KG1 (cell line): ENCODE measurements at regions not wholly inside any gene's neighbourhood (a gene's known extent, or its start where the extent isn't known, plus 50 kb on each side); places are given as distances from the start of the nearest gene placed in this dataset.

Source experiments
- DNase-seq: peaks from one replicate; lab custom pipeline; 2025; lab: John Stamatoyannopoulos, UW

DNA sequence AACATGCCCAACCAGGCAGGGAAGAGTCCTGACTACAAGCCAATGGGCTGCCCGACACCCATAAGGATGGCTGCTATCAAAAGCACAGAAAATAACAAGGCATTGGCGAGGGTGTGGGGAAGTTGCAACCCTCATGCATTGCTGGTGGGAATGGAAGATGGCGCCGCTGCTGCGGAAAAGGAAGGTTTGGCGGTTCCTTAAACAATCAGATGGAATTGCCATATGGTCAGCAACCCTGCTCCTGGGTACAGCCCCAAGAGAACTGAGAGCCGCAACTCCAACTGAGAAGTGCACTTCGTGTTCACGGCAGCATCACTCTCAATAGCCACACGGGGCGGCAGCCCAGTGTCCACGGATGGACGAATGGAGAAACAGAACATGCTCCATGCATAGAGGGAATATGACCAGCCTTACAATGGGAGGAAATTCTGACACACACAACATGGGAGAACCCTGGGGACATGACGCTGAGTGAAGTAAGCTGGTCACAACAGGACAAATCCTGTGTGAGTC is 193.3 kb downstream of the RBFOX3 start:
- DNase-seq = no peak

GRCh38 chr17:79415909-79416308 is 194.9 kb downstream of the RBFOX3 start:
- DNase-seq = no peak

GRCh38 chr17:79415365-79415764 is 195.5 kb downstream of the RBFOX3 start:
- no peak for DNase-seq

- no peak for DNase-seq
Observed at GRCh38 chr17:79414793-79415211, 196.0 kb downstream of the RBFOX3 start.

DNA sequence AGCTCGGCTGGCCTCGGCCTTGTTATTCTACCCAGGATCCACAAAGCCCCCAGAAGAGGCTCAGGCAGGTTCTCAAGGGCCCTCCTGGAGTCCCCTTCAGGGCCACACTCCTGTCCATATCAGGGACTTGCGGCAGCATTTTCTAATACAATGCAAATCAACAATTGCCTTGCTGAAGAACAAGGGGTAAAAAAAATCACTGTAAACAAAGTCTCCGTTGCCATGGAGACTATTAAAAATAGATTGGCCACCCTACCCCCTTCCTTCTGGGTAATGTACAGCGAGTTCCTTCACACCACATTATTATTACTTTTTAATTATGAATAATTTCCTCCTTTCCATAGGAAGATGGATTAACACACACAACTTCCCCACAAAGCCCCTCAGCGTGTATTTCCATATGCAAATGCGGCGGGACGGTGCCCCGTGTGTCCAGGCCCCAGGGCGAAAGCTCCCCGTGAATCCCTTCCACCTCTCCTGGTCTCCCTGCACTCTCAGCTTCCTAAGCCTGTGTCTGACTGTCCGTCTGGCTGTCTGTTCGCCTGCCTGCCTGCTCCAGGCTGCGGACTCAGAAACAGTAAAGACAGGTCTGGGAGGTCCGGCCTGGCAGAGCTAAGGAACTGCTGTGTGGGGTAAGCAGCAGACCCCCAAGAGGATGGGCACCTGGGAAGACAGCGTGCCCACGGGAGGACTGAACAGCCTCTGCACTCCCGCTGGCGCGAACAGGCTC is 196.6 kb downstream of the RBFOX3 start:
- DNase-seq = no peak

DNA sequence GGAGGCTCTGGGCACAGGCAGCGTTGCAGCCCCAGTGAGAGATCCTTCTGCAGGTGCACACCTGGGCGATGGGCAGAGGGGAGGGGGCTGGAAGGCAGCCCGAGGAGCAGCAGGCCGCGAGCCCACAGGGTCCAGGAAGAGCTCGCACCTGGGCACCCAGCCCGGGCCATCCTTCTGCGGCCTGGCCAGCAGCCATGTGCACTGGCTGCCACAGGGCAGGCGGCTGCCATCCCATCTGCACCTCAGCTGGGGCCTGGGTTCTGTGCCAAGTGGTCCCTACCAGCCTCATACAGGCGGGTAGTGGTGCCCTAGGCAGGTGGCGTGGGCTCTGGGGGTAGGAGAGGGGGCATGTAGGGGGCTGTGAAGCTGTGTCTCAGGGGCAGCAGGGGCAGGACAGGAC is 197.2 kb downstream of the RBFOX3 start:
- DNase-seq = no peak

- DNase-seq = no peak
Observed at GRCh38 chr17:79412886-79413390, 197.9 kb downstream of the RBFOX3 start.

- DNase-seq = no peak
Observed at GRCh38 chr17:79412110-79412509, 198.7 kb downstream of the RBFOX3 start.

GRCh38 chr17:79411419-79411818 is 199.4 kb downstream of the RBFOX3 start:
- no peak for DNase-seq

DNA sequence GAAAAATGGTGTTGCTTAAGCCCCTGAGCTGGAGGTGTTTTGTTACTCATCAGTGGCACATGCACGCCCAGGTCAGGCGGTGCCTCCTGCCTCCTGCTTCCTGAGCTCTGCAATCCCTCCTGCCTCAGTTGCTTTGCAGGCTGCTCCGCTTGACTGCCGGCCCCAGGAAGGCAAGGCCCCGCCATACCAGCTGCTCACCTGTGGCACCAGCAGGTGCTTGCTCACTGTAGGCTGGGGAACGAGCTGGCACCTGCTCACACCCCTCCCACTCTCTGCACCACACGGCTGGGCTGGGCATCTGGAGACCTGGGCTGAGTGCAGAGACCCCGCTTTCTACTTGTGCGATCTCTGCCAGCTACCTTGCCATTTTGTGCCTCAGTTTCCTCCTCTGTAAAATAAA is 200.2 kb downstream of the RBFOX3 start:
- no peak for DNase-seq

DNA sequence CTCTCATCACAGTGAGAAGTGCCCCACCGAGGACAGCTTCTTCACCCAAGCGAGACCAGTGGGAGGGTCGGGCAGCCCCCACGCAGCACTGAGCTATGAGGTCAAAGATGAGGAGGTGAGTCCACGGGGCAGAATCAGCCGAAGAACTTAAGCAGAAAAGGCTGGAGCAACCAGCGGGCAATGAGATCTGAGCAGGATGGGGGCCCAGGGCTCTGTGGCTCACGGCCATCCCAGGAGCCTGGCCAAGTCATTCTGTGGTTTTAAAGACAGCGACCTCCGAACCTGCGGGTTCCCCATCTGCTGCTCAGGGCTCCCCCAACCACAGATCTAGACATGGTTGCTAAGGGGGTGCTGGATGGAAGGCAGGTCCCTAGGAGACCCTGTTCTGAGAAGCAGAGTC is 202.6 kb downstream of the RBFOX3 start:
- no peak for DNase-seq

DNA sequence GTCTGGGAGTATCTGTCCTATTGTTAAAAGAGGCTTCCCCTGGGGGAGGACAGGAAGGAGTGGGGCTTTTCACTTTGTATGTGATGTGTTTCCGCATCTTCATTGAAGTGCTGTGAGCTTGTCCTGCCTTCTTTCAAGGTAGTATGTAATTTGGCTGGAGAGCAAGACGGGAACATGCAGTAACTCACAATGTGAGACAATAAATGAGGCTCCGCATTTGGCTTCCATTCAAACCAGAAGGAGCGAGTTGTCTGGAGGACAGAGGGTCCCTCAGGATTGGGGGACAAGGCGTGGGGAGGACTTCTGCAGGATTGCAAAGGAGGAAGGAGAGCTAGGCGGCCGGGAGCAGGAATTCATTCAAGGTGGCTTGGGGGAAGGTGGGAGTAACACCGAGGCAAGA is 203.5 kb downstream of the RBFOX3 start:
- DNase-seq = no peak

- DNase-seq = no peak
Observed at GRCh38 chr17:79406316-79406715, 204.5 kb downstream of the RBFOX3 start.

GRCh38 chr17:79405823-79406222 is 205.0 kb downstream of the RBFOX3 start:
- no peak for DNase-seq

DNA sequence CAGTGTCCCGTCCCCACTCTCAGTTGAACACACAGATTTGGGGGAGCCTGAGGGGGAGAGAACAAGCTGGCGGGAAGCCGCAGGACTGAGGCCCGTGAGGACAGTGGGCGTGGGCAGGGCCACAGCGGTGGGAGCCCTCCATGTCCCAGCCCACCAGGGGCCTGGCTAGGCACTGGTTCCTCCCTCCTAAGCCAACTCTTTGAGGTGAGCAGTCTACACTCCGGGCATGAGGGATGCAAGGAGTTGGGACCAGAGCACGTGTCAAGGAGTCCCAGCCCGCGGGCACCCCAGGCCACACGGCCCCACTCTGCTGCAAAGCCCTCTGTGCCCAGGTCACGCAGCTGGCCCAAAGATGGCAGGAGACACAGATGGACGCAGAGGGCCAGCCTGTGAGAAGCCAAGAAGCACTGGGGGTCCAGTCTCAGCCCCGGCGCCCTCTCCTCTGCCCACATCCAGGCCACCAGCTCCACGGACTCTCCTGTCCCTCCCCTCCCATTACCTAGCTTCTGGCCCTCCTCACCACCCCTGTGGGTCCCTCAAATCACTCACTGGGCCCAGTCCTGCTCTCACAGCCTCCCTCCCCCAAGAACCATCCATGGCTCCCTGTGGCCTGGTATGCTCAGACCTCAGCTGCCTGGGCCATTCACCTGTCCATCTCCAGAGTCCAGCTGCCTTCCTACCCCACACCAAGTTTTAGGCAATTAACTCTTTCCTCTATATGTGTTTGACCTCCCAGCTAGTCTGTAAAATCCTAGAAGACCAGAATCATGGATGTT is 206.5 kb downstream of the RBFOX3 start:
- DNase-seq = no peak

- no peak for DNase-seq
Observed at GRCh38 chr17:79401704-79402674, 208.9 kb downstream of the RBFOX3 start.

GRCh38 chr17:79400989-79401703 is 209.7 kb downstream of the RBFOX3 start:
- peak; percentile 43 for DNase-seq

DNA sequence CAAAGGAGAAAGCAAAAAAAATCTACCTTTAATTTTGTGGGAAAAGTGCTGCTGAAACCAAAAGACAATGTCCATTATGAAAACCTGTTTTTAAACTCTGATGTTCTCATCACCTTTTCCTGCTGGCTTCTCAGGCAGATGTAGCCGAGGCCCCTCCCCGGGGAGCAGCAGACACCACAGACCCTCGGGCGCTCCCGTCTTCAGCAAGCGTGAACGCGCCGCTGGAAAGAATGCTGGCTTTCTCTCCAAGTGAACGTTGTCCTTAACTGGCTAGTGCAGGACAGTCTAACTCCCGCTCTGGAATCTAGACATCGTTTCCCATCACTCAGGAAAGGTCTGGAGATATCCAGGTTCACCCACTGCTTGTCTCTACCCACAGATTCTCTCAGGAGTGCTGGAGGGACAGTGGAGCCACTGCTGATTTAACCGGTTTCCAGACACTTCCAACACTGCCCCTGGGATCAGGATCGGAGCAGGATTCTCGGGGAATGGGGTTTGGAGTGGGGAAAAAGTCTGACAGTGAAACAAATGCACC is 211.2 kb downstream of the RBFOX3 start:
- no peak for DNase-seq

GRCh38 chr17:79398441-79398840 is 212.4 kb downstream of the RBFOX3 start:
- DNase-seq = no peak

DNA sequence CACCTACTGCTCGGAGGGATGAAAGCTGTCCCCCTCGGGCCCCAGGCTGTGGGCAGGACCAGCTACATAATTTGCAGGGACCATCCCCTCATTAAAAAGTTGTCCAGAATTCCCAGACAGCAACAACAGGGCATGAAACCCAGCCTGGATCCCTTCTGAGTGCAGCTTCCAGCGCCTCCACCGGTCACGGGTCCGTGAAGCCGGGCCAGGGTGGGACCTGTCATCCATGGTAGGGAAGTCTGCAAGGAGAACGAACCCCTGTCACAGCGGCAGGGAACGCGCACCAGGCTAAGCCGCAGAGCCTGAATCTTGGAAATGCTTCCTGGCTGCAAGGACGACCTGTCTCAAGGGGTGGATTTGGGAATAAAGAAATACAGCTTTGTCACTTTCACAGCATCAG is 214.2 kb downstream of the RBFOX3 start:
- no peak for DNase-seq

DNA sequence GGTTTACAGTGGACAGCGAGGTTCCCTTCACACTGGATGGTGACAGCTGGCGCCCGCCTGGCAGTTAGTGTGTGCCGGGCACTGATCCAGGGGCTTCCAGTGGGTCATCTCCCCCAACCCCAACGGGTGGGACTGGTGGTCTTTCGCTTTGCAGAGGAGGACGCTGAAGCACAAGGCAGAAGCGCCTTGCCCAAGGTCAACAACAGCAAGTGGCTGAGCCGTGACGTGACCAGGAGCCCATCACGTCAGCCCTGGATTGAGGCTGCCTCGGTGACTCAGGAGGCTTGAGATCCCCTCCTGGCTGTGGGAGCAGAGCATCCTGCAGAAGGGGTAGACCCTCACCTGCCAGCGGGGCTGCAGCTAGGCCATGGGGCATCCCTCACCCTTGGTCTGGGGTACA is 215.3 kb downstream of the RBFOX3 start:
- no peak for DNase-seq
